Breast epithelium (tissue), 3 donors: ENCODE measurements at regions not wholly inside any gene's neighbourhood (a gene's known extent, or its start where the extent isn't known, plus 50 kb on each side); places are given as distances from the start of the nearest gene placed in this dataset.

ENCODE experiments used
- CTCF ChIP-seq, 3 donors: fragments of 450-650 bp; IDR thresholded peaks; one replicate each; pipeline ENCODE4 v1.5.1; 2016 to 2017; ENCODE audit warnings: antibody characterized with exemption in 3 of 3, mild to moderate bottlenecking in 3 of 3, moderate library complexity in 3 of 3
- POLR2A ChIP-seq: fragments of 450-650 bp; IDR thresholded peaks from one replicate; pipeline ENCODE4 v1.6.1; 2016; ENCODE audit warnings: antibody characterized with exemption, mild to moderate bottlenecking, moderate library complexity
- POLR2AphosphoS5 ChIP-seq, 3 donors: sonication (generic); formaldehyde crosslinking; IDR thresholded peaks; one replicate each; pipeline ENCODE4 v1.6.1; 2017; ENCODE audit warnings: antibody characterized with exemption in 3 of 3

- TF ChIP-seq CTCF (IDR thresholded peaks at IDR 0.05) (no peak), POLR2A (no peak), POLR2AphosphoS5 (IDR thresholded peaks at IDR 0.05) (no peak)
Observed at GRCh38 chr20:48521121-48521520, 306.7 kb downstream of the PREX1 start.
